HepG2 (cell line): ENCODE measurements at regions not wholly inside any gene's neighbourhood (a gene's known extent, or its start where the extent isn't known, plus 50 kb on each side); places are given as distances from the start of the nearest gene placed in this dataset.

ENCODE experiments used
- ATAC-seq: fragments of 200-7000 bp; cut with Tn5 transposase; 3 replicates; pipeline ENCODE4 v1.9.1; 2020; ENCODE audit warnings: mild to moderate bottlenecking, moderate library complexity
- BruUV-seq: library from RNA; stranded (reverse); fragments of 400-500 nt; replicated peaks from 2 replicates; lab custom pipeline; 2021; lab: Mats Ljungman, UMichigan
- CTCF ChIA-PET: fragments of 300-600 bp; formaldehyde crosslinking; extraction: SDS; loops from one replicate; lab custom pipeline; 2021; ENCODE audit warnings: low total read pairs, inconsistent platforms, low intra/inter-chr PET ratio; lab: Yijun Ruan, JAX
- POLR2A ChIA-PET: fragments of 350-600 bp; sonication (Branson Sonifier 250); formaldehyde crosslinking; loops from one replicate; lab custom pipeline; 2020; ENCODE audit warnings: antibody characterized with exemption, inconsistent platforms; lab: Yijun Ruan, JAX
- DNase-seq: peaks from one replicate; pipeline ENCODE4 v3.0.0-alpha.2; 2015; ENCODE audit warnings: low spot score
- FAIRE-seq: peaks from 3 replicates; lab custom pipeline; 2011; peaks lifted over from hg19 to GRCh38; lab: Jason Lieb, UNC
- H2AFZ ChIP-seq: one replicate; pipeline ENCODE4 v1.6.1; 2011; ENCODE audit warnings: low read length, inconsistent platforms
- H3K27ac ChIP-seq: fragments of 300-600 bp; 3 replicates; pipeline ENCODE4 v1.8.0; 2011; ENCODE audit warnings: mixed run types, mild to moderate bottlenecking, mixed read lengths, low read length, inconsistent platforms; ENCODE audit not compliant: insufficient read depth; ENCODE audit errors: extremely low read length
- H3K27me3 ChIP-seq, 2 experiments: fragments of 200-600 bp in 1 of 2; 2 replicates in 1 of 2; 3 replicates in 1 of 2; pipeline versions ENCODE4 v1.6.0 to v1.8.0; 2011; ENCODE audit warnings: low read length in 2 of 2, mild to moderate bottlenecking in 2 of 2, moderate library complexity in 2 of 2, inconsistent platforms in 1 of 2; ENCODE audit not compliant: insufficient read depth in 2 of 2, control insufficient read depth in 1 of 2
- H3K36me3 ChIP-seq, 2 experiments: fragments of 200-600 bp in 1 of 2; replicated peaks in 1 of 2; 2 replicates in 1 of 2; 3 replicates in 1 of 2; pipeline versions ENCODE4 v1.5.1 to v1.8.0; 2011; ENCODE audit warnings: low read length in 2 of 2, inconsistent platforms in 1 of 2; ENCODE audit not compliant: insufficient read depth in 2 of 2, control insufficient read depth in 1 of 2
- H3K4me1 ChIP-seq: 2 replicates; pipeline ENCODE4 v1.5.1; 2012; ENCODE audit warnings: low read length, inconsistent platforms; ENCODE audit not compliant: insufficient read depth
- H3K4me2 ChIP-seq: 2 replicates; pipeline ENCODE4 v1.6.0; 2011; ENCODE audit warnings: low read depth, low read length, inconsistent platforms
- H3K4me3 ChIP-seq, 3 experiments: fragments of 200-600 bp in 1 of 3; sonication (generic), shearing (Covaris generic) in 1 of 3; replicated peaks in 1 of 3; 2 replicates each; pipeline ENCODE4 v1.5.1; 2011 to 2016; ENCODE audit warnings: low read length in 3 of 3, inconsistent platforms in 2 of 3, low read depth in 2 of 3, mild to moderate bottlenecking in 2 of 3, control low read depth in 1 of 3, mixed read lengths in 1 of 3; ENCODE audit not compliant: insufficient read depth in 1 of 3
- H3K79me2 ChIP-seq: one replicate; pipeline ENCODE4 v1.6.1; 2011; ENCODE audit warnings: low read length, inconsistent platforms; ENCODE audit not compliant: insufficient read depth
- H3K9ac ChIP-seq: 2 replicates; pipeline ENCODE4 v1.6.0; 2011; ENCODE audit warnings: mild to moderate bottlenecking, low read depth, low read length, inconsistent platforms; ENCODE audit not compliant: insufficient read depth
- H3K9me3 ChIP-seq: 2 replicates; pipeline ENCODE4 v1.5.1; 2012; ENCODE audit warnings: mild to moderate bottlenecking, low read length
- H4K20me1 ChIP-seq: 2 replicates; pipeline ENCODE4 v1.6.0; 2011; ENCODE audit warnings: inconsistent platforms, mild to moderate bottlenecking, low read length, moderate library complexity; ENCODE audit not compliant: insufficient read depth
- BCL6 ChIP-seq: IDR thresholded peaks from 2 replicates; pipeline ENCODE4 v1.6.1; 2016; ENCODE audit warnings: missing genetic modification reagents, missing compliant biosample characterization
- DNMT1 ChIP-seq: sonication (generic); formaldehyde crosslinking; IDR thresholded peaks from 2 replicates; pipeline ENCODE4 v1.5.1; 2020; ENCODE audit warnings: mild to moderate bottlenecking, missing genetic modification reagents
- DPF2 ChIP-seq: sonication (generic); formaldehyde crosslinking; IDR thresholded peaks from 2 replicates; pipeline ENCODE4 v1.4.0; 2020; ENCODE audit warnings: mild to moderate bottlenecking, low read depth, missing genetic modification reagents, borderline replicate concordance
- HNRNPH1 ChIP-seq: fragments of 200-400 bp; formaldehyde crosslinking; optimal IDR thresholded peaks from 2 replicates; pipeline ENCODE3; 2017; ENCODE audit warnings: mild to moderate bottlenecking, low read depth, low read length
- HOXD1 ChIP-seq: sonication (generic); formaldehyde crosslinking; IDR thresholded peaks from 2 replicates; pipeline ENCODE4 v1.5.0; 2020; ENCODE audit warnings: missing genetic modification reagents
- MAZ ChIP-seq, 2 experiments: sonication (generic) in 1 of 2; formaldehyde crosslinking in 1 of 2; IDR thresholded peaks; 2 replicates each; pipeline versions ENCODE4 v1.5.0 to v1.6.1; 2012 to 2020; ENCODE audit warnings: low read depth in 2 of 2, mild to moderate bottlenecking in 2 of 2, borderline replicate concordance in 1 of 2, improper control_type of control experiment in 1 of 2, low read length in 1 of 2, missing genetic modification reagents in 1 of 2, moderate library complexity in 1 of 2
- MEF2D ChIP-seq: sonication (generic); formaldehyde crosslinking; IDR thresholded peaks from 2 replicates; pipeline ENCODE4 v1.5.1; 2020; ENCODE audit warnings: mild to moderate bottlenecking, missing genetic modification reagents
- PAXIP1 ChIP-seq: sonication (generic); formaldehyde crosslinking; conservative IDR thresholded peaks from 2 replicates; pipeline ENCODE4 v1.4.0; 2020; ENCODE audit warnings: mild to moderate bottlenecking, missing genetic modification reagents, moderate library complexity
- RAD51 ChIP-seq: fragments of 450-650 bp; IDR thresholded peaks from 2 replicates; pipeline ENCODE4 v1.6.1; 2016; ENCODE audit warnings: borderline replicate concordance
- SCMH1 ChIP-seq: sonication (generic); formaldehyde crosslinking; IDR thresholded peaks from 2 replicates; pipeline ENCODE4 v1.9.0; 2021; ENCODE audit warnings: missing genetic modification reagents, mild to moderate bottlenecking, borderline replicate concordance
- WIZ ChIP-seq: sonication (generic); formaldehyde crosslinking; IDR thresholded peaks from 2 replicates; pipeline ENCODE4 v1.5.1; 2020; ENCODE audit warnings: mild to moderate bottlenecking, missing genetic modification reagents
- ZBTB42 ChIP-seq: sonication (generic); formaldehyde crosslinking; IDR thresholded peaks from 2 replicates; pipeline ENCODE4 v1.5.0; 2020; ENCODE audit warnings: mild to moderate bottlenecking, missing genetic modification reagents
- ZNF251 ChIP-seq: sonication (generic); formaldehyde crosslinking; IDR thresholded peaks from 2 replicates; pipeline ENCODE4 v1.9.0; 2021; ENCODE audit warnings: mild to moderate bottlenecking, missing genetic modification reagents
- ZNF292 ChIP-seq: sonication (generic); formaldehyde crosslinking; IDR thresholded peaks from 2 replicates; pipeline ENCODE4 v1.8.1; 2022; ENCODE audit warnings: mild to moderate bottlenecking, low read depth, missing genetic modification reagents, borderline replicate concordance
- ZNF543 ChIP-seq: sonication (generic); formaldehyde crosslinking; IDR thresholded peaks from 2 replicates; pipeline ENCODE4 v1.4.0; 2020; ENCODE audit warnings: mild to moderate bottlenecking, missing genetic modification reagents
- ZNF589 ChIP-seq: sonication (generic); formaldehyde crosslinking; conservative IDR thresholded peaks from 2 replicates; pipeline ENCODE4 v1.8.0; 2022; ENCODE audit warnings: mild to moderate bottlenecking, moderate library complexity, missing genetic modification reagents
- ZNF776 ChIP-seq: sonication (generic); formaldehyde crosslinking; IDR thresholded peaks from 2 replicates; pipeline ENCODE4 v1.4.0; 2020; ENCODE audit warnings: mild to moderate bottlenecking, missing genetic modification reagents
- WGBS: methylation state at CpG from one replicate; pipeline ENCODE4 v1.1.6; 2017; ENCODE audit warnings: low lambda C conversion rate; 5-methylcytosine and 5-hydroxymethylcytosine counted together
- in situ Hi-C: cut with HindIII; loops from 2 replicates; pipeline ENCODE4 v1.10.0; 2017; ENCODE audit warnings: low pct_unique_long_range_greater_than_20kb; ENCODE audit not compliant: extremely low pct_ligation_motif_present
- intact Hi-C: fragments of 100-400 bp; cut with micrococcal nuclease; formaldehyde crosslinking; loops from one replicate; pipeline ENCODE4 v1.10.0; 2022; ENCODE audit not compliant: unreplicated experiment

GRCh38 chr9:118554987-118555386 is 814.2 kb downstream of the BRINP1 start:
- no peak for DNase-seq
- Histone ChIP-seq H3K27me3 (no peaks in the 10 kb centered on the region), H3K9ac (no peak overlapping the region), H3K27ac (no peak overlapping the region), H3K9me3 (peaks cover 86% of the 10 kb centered on the region), H3K4me1 (no peaks in the 10 kb centered on the region), H3K79me2 (no peaks in the 10 kb centered on the region), H2AFZ (no peak overlapping the region), H3K36me3 (no peaks in the 10 kb centered on the region), H3K4me3 (no peak overlapping the region), H4K20me1 (no peaks in the 10 kb centered on the region), H3K4me2 (no peak overlapping the region)
- intact Hi-C loops = no loop called here
- in situ Hi-C loops = no loop called here
- ChIA-PET CTCF (no interaction called here), POLR2A (no interaction called here)
- WGBS = 2% methylated on average over 7 of the region's 7 CpGs
- no peak for FAIRE-seq
- TF ChIP-seq MAZ (IDR thresholded peaks at IDR 0.05; ENCODE audit: borderline replicate concordance, low read depth, low read length) = no peak
- no peak for TF ChIP-seq MAZ (CRISPR knock-in tag; IDR thresholded peaks at IDR 0.05; ENCODE audit: low read depth)
- no peak for TF ChIP-seq ZNF543 (CRISPR knock-in tag)
- no peak for TF ChIP-seq WIZ (CRISPR knock-in tag)
- TF ChIP-seq BCL6 (CRISPR knock-in tag) = no peak
- TF ChIP-seq ZNF776 = no peak
- TF ChIP-seq RAD51 = no peak
- TF ChIP-seq SCMH1 (CRISPR knock-in tag) = no peak
- no peak for TF ChIP-seq DPF2 (CRISPR knock-in tag)
- TF ChIP-seq HNRNPH1 = no peak
- no peak for TF ChIP-seq ZNF589
- TF ChIP-seq ZNF251 (CRISPR knock-in tag) = no peak
- TF ChIP-seq ZBTB42 (CRISPR knock-in tag) = no peak
- no peak for TF ChIP-seq PAXIP1 (CRISPR knock-in tag)
- TF ChIP-seq ZNF292 (CRISPR knock-in tag) = no peak
- TF ChIP-seq DNMT1 (CRISPR knock-in tag) = no peak
- no peak for TF ChIP-seq MEF2D (CRISPR knock-in tag)
- TF ChIP-seq HOXD1 (CRISPR knock-in tag) = no peak
- BruUV-seq = no TSS peak
- ATAC-seq = no peak
